SK-N-SH treated with all-trans-retinoic acid at 6 μM for 48 hours (cell line): ENCODE measurements at regions not wholly inside any gene's neighbourhood (a gene's known extent, or its start where the extent isn't known, plus 50 kb on each side); places are given as distances from the start of the nearest gene placed in this dataset.

Experiments
- ATAC-seq: fragments of 200-7000 bp; cut with Tn5 transposase; 3 replicates; pipeline ENCODE4 v1.9.1; 2020; ENCODE audit warnings: mild to moderate bottlenecking, moderate library complexity
- BACH2 ChIP-seq: fragments of 250-450 bp; sonication (Bioruptor Pico); IDR thresholded peaks from 2 replicates; pipeline ENCODE4 v1.9.0; 2021; ENCODE audit warnings: mild to moderate bottlenecking, borderline replicate concordance
- CSDC2 ChIP-seq: fragments of 250-450 bp; sonication (Bioruptor Pico); IDR thresholded peaks from 2 replicates; pipeline ENCODE4 v1.5.0; 2020; ENCODE audit warnings: mild to moderate bottlenecking, moderate library complexity
- ESRRG ChIP-seq: fragments of 250-450 bp; sonication (Bioruptor Pico); IDR thresholded peaks from 2 replicates; pipeline ENCODE4 v1.6.1; 2021; ENCODE audit warnings: mild to moderate bottlenecking
- ISL1 ChIP-seq: fragments of 250-450 bp; sonication (Bioruptor Pico); IDR thresholded peaks from 2 replicates; pipeline ENCODE4 v2.1.2; 2022; ENCODE audit warnings: mild to moderate bottlenecking, moderate library complexity
- OSR1 ChIP-seq: fragments of 250-450 bp; sonication (Bioruptor Pico); IDR thresholded peaks from 2 replicates; pipeline ENCODE4 v1.8.0; 2022; ENCODE audit warnings: moderate library complexity, mild to moderate bottlenecking, inconsistent platforms
- PPARA ChIP-seq: fragments of 250-450 bp; sonication (Bioruptor Pico); IDR thresholded peaks from 2 replicates; pipeline ENCODE4 v1.5.0; 2020; ENCODE audit warnings: mild to moderate bottlenecking, borderline replicate concordance
- RARB ChIP-seq: fragments of 250-450 bp; sonication (Bioruptor Pico); IDR thresholded peaks from 2 replicates; pipeline ENCODE4 v1.8.0; 2021; ENCODE audit warnings: mild to moderate bottlenecking, moderate library complexity
- SNAI2 ChIP-seq: fragments of 250-450 bp; sonication (Bioruptor Pico); IDR thresholded peaks from 2 replicates; pipeline ENCODE4 v1.5.0; 2020; ENCODE audit warnings: mild to moderate bottlenecking, moderate library complexity
- TCF4 ChIP-seq: fragments of 250-450 bp; sonication (Bioruptor Pico); IDR thresholded peaks from 2 replicates; pipeline ENCODE4 v1.8.0; 2021; ENCODE audit warnings: mild to moderate bottlenecking, moderate library complexity, borderline replicate concordance
- ZC3H10 ChIP-seq: fragments of 250-450 bp; sonication (Bioruptor Pico); IDR thresholded peaks from 2 replicates; pipeline ENCODE4 v1.5.1; 2021; ENCODE audit warnings: mild to moderate bottlenecking, moderate library complexity
- ZFP3 ChIP-seq: fragments of 250-450 bp; sonication (Bioruptor Pico); IDR thresholded peaks from 2 replicates; pipeline ENCODE4 v1.5.0; 2020; ENCODE audit warnings: mild to moderate bottlenecking, moderate library complexity
- ZFP30 ChIP-seq: fragments of 450-650 bp; formaldehyde crosslinking; IDR thresholded peaks from 2 replicates; pipeline ENCODE4 v1.5.0; 2022; ENCODE audit warnings: mild to moderate bottlenecking, moderate library complexity
- ZNF70 ChIP-seq: fragments of 450-650 bp; formaldehyde crosslinking; IDR thresholded peaks from 2 replicates; pipeline ENCODE4 v1.5.0; 2020; ENCODE audit warnings: mild to moderate bottlenecking, moderate library complexity
- ZNF8 ChIP-seq: fragments of 450-650 bp; formaldehyde crosslinking; IDR thresholded peaks from 2 replicates; pipeline ENCODE4 v1.5.0; 2020; ENCODE audit warnings: mild to moderate bottlenecking, moderate library complexity
- TF ChIP-seq, protein P1 (sequence below): fragments of 250-450 bp; sonication (Bioruptor Pico); IDR thresholded peaks from 2 replicates; pipeline ENCODE4 v1.5.1; 2020; ENCODE audit warnings: low read depth, mild to moderate bottlenecking, moderate library complexity
- TF ChIP-seq, protein P2 (sequence below): fragments of 250-450 bp; sonication (Bioruptor Pico); IDR thresholded peaks from 2 replicates; pipeline ENCODE4 v1.5.0; 2020; ENCODE audit warnings: mild to moderate bottlenecking, moderate library complexity
- TF ChIP-seq, protein P3 (sequence below): fragments of 250-450 bp; sonication (Bioruptor Pico); IDR thresholded peaks from 2 replicates; pipeline ENCODE4 v1.8.0; 2021; ENCODE audit warnings: low read depth, mild to moderate bottlenecking, moderate library complexity, borderline replicate concordance
- TF ChIP-seq, protein P4 (sequence below): fragments of 250-450 bp; sonication (Bioruptor Pico); IDR thresholded peaks from 2 replicates; pipeline ENCODE4 v1.8.0; 2020; ENCODE audit warnings: mild to moderate bottlenecking, moderate library complexity, borderline replicate concordance
- TF ChIP-seq, protein P5 (sequence below): fragments of 250-450 bp; sonication (Bioruptor Pico); IDR thresholded peaks from 2 replicates; pipeline ENCODE4 v1.5.1; 2021; ENCODE audit warnings: mild to moderate bottlenecking, moderate library complexity

DNA sequence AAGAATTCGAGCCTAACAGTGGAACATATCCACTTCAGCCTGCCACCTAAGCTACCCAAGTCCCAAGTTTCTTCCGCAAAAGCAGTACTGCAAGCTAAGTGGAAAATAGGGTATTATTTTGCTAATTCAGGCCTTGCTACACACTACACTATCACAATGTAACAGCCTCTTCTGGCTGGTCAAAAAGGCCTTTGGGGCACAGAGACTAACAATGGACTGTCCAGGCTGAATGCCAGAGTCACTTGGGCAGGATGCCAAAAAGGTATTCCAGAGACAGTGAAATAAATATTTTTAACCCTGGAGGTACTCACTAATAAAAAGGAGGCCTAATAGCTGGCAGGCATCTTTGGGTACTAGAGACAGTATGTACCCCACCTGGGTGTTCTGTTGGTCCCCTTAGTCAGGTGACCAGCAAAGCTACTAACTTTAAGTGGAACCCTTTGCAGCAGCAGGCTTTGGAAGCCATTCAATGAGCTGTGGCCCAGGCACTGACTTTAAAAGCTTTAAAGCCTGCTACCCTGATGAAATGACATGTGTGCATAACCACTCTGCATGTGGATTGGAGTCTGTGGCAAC, 692.1 kb downstream of the HTR1B start:
- TF ChIP-seq OSR1 (CRISPR knock-in tag), result no peak
- TF ChIP-seq ISL1, result no peak
- no peak for TF ChIP-seq PPARA (CRISPR knock-in tag)
- TF ChIP-seq ZC3H10 (CRISPR knock-in tag), result no peak
- TF ChIP-seq, protein P1, sequence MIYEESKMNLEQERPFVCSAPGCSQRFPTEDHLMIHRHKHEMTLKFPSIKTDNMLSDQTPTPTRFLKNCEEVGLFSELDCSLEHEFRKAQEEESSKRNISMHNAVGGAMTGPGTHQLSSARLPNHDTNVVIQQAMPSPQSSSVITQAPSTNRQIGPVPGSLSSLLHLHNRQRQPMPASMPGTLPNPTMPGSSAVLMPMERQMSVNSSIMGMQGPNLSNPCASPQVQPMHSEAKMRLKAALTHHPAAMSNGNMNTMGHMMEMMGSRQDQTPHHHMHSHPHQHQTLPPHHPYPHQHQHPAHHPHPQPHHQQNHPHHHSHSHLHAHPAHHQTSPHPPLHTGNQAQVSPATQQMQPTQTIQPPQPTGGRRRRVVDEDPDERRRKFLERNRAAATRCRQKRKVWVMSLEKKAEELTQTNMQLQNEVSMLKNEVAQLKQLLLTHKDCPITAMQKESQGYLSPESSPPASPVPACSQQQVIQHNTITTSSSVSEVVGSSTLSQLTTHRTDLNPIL (CRISPR knock-in tag), result no peak
- TF ChIP-seq, protein P2, sequence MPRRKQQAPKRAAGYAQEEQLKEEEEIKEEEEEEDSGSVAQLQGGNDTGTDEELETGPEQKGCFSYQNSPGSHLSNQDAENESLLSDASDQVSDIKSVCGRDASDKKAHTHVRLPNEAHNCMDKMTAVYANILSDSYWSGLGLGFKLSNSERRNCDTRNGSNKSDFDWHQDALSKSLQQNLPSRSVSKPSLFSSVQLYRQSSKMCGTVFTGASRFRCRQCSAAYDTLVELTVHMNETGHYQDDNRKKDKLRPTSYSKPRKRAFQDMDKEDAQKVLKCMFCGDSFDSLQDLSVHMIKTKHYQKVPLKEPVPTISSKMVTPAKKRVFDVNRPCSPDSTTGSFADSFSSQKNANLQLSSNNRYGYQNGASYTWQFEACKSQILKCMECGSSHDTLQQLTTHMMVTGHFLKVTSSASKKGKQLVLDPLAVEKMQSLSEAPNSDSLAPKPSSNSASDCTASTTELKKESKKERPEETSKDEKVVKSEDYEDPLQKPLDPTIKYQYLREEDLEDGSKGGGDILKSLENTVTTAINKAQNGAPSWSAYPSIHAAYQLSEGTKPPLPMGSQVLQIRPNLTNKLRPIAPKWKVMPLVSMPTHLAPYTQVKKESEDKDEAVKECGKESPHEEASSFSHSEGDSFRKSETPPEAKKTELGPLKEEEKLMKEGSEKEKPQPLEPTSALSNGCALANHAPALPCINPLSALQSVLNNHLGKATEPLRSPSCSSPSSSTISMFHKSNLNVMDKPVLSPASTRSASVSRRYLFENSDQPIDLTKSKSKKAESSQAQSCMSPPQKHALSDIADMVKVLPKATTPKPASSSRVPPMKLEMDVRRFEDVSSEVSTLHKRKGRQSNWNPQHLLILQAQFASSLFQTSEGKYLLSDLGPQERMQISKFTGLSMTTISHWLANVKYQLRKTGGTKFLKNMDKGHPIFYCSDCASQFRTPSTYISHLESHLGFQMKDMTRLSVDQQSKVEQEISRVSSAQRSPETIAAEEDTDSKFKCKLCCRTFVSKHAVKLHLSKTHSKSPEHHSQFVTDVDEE, result no peak
- TF ChIP-seq ESRRG (CRISPR knock-in tag), result no peak
- no peak for TF ChIP-seq ZNF70 (CRISPR knock-in tag)
- no peak for ATAC-seq

DNA sequence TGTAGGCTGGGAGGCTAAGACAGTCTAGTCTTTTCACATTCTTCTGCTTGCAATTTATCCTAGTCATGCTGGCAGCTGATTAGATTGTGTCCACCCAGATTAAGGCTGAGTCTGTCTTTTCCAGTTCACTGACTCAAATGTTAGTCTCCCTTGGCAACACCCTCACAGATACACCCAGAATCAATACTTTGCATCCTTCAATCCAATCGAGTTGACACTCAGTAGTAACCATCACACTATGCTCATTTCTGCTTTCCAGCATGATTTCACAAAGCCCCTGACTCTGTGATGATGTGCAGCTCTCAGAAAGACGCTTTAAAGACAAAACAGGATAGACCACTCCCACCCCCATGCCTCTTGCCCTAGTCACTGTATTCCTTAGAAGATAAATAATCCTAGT, 693.0 kb downstream of the HTR1B start:
- ATAC-seq, result no peak
- TF ChIP-seq RARB (CRISPR knock-in tag), result no peak
- TF ChIP-seq ZFP3, result no peak
- no peak for TF ChIP-seq CSDC2 (CRISPR knock-in tag)
- TF ChIP-seq ZC3H10 (CRISPR knock-in tag), result no peak
- no peak for TF ChIP-seq ESRRG (CRISPR knock-in tag)
- no peak for TF ChIP-seq PPARA (CRISPR knock-in tag)
- TF ChIP-seq, protein P3, sequence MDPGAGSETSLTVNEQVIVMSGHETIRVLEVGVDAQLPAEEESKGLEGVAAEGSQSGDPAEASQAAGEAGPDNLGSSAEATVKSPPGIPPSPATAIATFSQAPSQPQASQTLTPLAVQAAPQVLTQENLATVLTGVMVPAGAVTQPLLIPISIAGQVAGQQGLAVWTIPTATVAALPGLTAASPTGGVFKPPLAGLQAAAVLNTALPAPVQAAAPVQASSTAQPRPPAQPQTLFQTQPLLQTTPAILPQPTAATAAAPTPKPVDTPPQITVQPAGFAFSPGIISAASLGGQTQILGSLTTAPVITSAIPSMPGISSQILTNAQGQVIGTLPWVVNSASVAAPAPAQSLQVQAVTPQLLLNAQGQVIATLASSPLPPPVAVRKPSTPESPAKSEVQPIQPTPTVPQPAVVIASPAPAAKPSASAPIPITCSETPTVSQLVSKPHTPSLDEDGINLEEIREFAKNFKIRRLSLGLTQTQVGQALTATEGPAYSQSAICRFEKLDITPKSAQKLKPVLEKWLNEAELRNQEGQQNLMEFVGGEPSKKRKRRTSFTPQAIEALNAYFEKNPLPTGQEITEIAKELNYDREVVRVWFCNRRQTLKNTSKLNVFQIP (CRISPR knock-in tag), result no peak
- TF ChIP-seq ZNF8 (CRISPR knock-in tag), result no peak
- TF ChIP-seq ZNF70 (CRISPR knock-in tag), result no peak

DNA sequence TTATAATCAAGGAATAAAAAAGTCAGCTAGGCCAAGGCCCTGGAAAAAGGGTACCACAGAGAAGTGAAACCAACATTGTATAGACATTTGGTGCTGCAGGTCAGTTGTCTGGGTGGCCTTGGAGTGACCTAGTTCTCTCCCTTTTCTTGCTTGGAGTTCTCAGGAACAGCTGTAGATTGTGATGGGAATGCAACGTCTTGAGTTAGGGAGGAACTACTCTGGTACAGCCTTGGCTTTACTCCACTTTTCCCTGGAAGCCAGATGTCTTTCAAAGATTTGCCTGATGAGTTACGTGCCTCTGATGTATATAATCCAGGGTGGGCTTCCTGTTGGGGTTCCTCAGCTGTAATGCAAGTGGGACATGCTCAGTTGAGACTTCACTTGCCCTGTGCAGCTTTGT, 694.7 kb downstream of the HTR1B start:
- TF ChIP-seq, protein P4, sequence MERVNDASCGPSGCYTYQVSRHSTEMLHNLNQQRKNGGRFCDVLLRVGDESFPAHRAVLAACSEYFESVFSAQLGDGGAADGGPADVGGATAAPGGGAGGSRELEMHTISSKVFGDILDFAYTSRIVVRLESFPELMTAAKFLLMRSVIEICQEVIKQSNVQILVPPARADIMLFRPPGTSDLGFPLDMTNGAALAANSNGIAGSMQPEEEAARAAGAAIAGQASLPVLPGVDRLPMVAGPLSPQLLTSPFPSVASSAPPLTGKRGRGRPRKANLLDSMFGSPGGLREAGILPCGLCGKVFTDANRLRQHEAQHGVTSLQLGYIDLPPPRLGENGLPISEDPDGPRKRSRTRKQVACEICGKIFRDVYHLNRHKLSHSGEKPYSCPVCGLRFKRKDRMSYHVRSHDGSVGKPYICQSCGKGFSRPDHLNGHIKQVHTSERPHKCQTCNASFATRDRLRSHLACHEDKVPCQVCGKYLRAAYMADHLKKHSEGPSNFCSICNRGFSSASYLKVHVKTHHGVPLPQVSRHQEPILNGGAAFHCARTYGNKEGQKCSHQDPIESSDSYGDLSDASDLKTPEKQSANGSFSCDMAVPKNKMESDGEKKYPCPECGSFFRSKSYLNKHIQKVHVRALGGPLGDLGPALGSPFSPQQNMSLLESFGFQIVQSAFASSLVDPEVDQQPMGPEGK, result no peak
- TF ChIP-seq TCF4 (CRISPR knock-in tag) (no peak), ZC3H10 (CRISPR knock-in tag) (no peak), RARB (CRISPR knock-in tag) (no peak), ZFP30 (CRISPR knock-in tag) (no peak), PPARA (CRISPR knock-in tag) (no peak), ZNF8 (CRISPR knock-in tag) (no peak), ZNF70 (CRISPR knock-in tag) (no peak), BACH2 (CRISPR knock-in tag) (no peak), SNAI2 (no peak), ZFP3 (no peak)
- TF ChIP-seq, protein P1 (CRISPR knock-in tag), result no peak
- TF ChIP-seq, protein P3 (CRISPR knock-in tag), result no peak
- TF ChIP-seq, protein P5, sequence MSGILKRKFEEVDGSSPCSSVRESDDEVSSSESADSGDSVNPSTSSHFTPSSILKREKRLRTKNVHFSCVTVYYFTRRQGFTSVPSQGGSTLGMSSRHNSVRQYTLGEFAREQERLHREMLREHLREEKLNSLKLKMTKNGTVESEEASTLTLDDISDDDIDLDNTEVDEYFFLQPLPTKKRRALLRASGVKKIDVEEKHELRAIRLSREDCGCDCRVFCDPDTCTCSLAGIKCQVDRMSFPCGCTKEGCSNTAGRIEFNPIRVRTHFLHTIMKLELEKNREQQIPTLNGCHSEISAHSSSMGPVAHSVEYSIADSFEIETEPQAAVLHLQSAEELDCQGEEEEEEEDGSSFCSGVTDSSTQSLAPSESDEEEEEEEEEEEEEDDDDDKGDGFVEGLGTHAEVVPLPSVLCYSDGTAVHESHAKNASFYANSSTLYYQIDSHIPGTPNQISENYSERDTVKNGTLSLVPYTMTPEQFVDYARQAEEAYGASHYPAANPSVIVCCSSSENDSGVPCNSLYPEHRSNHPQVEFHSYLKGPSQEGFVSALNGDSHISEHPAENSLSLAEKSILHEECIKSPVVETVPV (CRISPR knock-in tag), result no peak
- ATAC-seq, result no peak
